ENCODE measurements at regions not wholly inside any gene's neighbourhood (a gene's known extent, or its start where the extent isn't known, plus 50 kb on each side); places are given as distances from the start of the nearest gene placed in this dataset.
A peak's percentile ranks its signal among the peaks of the same experiment; 100 is the strongest.
"Not testable (repeated sequence)": the region's sequence is repeated elsewhere in the genome, so short reads cannot be mapped to it uniquely, and the experiment has no call there.

DNA sequence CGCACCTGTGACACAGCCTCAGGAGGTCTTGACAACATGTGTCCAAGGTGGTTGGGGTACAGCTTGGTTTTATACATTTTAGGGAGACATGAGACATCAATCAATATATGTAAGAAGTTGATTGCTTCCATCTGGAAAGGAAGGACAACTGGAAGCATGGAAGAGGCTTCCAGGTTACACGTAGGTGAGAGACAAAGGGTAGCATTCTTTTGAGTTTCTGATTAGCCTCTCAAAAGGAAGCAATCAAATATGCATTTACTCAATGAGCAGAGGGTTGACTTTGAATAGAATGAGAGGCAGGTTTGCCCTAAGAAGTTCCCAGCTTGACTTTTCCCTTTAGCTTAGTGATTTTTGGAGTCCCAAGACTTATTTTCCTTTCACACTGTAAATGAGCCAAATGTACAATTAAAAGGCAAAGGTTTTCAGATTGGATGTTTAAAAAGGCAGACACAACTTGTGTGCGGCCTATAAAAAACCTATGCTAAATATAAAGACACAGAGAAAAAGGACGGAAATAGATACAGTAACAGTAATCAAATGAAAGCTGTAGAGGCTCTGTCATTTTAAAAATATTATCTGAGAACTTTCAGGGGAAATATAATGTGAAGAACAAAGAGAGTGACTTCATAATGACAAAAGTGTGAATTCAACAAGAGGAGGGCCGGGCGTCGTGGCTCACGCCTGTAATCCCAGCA, 65.7 kb upstream of the LANCL2 start:
- no peak for DNase-seq (ENCODE audit: extremely low read depth in 1 of 2, low read depth in 1 of 2)

GRCh38 chr7:55303220-55303619, 61.9 kb upstream of the LANCL2 start:
- no peak for DNase-seq (ENCODE audit: extremely low read depth in 1 of 2, low read depth in 1 of 2)

DNA sequence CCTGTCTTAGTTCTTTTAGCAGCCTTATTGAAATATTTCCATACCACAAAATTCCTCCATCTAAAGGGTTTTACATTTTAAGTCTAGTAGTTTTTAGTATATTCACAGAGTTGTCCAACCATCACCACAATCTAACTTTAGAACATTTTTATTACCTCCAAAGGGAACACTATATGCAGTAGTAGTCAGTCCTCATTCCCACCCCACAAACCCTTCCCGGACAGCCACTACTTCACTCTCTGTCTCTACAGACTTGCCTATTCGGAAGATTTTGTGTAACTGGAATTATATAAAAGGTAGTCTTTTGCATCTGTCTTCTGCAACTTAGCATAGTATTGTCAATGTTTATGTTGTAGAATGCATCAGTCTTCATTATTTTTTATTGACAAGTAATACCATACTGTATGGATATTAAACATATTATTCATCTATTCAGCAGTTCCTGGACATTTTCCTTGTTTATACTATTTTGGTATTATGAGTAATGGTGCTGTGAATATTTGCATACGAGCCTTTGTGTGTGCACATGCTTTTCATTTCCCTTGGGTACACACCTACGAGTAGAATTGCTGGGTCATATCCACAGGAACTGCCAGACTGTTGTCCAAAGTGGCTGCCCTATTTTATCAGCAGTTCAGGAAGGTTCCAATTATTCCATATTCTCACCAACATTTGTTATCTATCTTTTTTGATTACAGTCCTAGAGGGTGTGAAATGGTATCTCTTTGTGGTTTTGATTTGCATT, 60.9 kb upstream of the LANCL2 start:
- DNase-seq (ENCODE audit: extremely low read depth in 1 of 2, low read depth in 1 of 2): no peak

DNA sequence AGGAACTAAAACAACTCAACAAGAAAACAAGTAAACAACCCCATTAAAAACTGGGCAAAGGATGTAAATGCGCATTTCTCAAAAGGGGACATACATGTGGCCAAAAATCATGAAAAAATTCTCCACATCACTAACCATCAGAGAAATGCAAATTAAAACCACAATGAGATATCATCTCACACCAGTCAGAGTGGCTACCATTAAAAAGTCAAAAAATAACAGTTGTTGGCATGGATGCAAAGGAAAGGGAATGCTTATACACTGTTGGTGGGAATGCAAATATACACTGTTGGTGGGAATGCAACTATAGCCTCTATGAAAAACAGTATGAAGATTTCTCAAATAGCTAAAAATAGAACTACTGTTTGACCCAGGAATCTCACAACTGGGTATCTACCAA, 60.0 kb upstream of the LANCL2 start:
- no peak for DNase-seq (ENCODE audit: extremely low read depth in 1 of 2, low read depth in 1 of 2)

GRCh38 chr7:55306331-55306730, 58.8 kb upstream of the LANCL2 start:
- no peak for DNase-seq (ENCODE audit: extremely low read depth in 1 of 2, low read depth in 1 of 2)

DNA sequence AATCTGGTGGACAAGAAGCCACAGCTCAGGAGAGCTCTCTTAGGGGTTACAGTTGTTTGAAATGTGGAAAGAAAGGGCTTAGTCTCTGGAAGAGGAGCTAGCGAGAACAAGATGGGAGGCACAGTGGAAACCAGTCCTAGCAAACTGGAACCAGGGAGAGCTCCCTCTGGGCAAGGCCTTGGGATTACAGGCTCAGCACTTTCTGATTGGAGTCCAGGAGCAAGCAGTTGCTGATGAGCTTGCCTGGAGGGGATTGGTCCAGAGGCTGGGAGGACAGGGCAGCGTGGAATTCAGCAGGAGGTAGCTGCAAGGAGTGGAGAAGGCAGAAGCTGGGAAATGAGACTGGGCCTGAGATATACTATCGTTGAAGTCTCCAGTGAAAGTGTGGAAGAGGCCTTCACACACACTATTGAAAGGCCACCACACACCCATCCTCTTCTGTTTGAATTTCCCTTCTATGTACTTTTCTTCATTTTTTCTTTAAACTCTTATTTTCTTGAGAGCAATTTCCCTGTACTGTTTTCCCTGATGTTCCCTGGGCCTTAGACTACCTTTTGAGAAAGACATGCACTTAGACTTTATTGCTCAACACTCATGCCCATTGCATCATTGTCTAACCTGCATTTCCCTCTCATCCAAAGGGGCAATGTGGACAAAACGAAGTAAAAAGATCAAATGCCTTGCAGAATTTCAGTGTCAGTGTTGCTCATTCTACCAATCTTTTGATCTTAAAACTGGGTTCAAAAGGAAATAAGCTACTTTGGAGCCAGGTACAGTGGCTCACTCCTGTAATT, 57.8 kb upstream of the LANCL2 start:
- no peak for DNase-seq (ENCODE audit: extremely low read depth in 1 of 2, low read depth in 1 of 2)

- DNase-seq (ENCODE audit: extremely low read depth in 1 of 2, low read depth in 1 of 2): no peak
Observed at GRCh38 chr7:55308186-55308929, 56.8 kb upstream of the LANCL2 start.

- peak; percentile 61 to 88 for DNase-seq (ENCODE audit: extremely low read depth in 1 of 2, low read depth in 1 of 2)
Observed at GRCh38 chr7:55309040-55309991, 55.8 kb upstream of the LANCL2 start.

DNA sequence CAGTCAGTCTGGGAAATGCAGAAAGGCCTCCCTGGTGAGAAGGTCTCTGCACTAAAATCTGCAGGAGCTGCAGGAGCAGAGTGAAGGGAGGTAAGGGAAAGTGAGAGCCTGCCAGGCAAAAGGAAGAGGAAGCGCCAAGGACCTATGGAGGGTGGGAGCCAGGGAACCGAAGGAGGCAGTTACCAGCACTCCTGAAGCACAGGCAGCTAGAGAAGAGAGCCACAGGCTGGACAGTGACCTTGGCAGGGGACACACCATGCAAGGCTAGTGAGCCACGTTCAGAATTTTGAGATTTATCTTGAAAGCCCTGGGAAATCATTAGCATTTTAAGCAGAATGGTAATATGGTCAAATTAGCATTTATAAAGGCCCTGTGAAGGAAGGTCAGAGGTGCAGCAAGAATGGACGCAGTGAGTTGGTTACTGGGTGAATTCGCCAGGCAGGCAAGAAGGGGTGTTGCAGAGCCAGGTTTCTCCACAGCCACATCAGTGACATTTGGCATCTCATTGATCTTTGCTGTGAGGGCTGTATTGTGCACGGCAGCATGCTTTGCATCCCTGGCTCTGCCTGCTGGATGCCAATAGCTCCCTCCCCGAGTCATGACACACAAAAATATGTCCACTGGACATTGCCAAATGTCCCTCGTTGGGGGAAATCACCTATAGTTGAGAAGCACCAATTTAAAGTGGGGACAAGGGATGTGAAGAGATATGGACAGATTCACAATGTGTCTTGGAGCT, 54.7 kb upstream of the LANCL2 start:
- DNase-seq (ENCODE audit: extremely low read depth in 1 of 2, low read depth in 1 of 2): no peak

DNA sequence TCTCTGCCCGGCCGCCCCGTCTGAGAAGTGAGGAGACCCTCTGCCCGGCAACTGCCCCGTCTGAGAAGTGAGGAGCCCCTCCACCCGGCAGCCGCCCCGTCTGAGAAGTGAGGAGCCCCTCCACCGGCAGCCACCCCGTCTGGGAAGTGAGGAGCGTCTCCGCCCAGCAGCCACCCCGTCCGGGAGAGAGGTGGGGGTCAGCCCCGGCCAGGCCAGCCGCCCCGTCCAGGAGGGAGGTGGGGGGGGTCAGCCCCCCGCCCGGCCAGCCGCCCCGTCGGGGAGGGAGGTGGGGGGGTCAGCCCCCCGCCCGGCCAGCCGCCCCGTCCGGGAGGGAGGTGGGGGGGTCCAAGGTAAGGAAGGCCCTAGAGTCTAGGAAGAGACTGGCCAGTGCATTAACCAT, 53.2 kb upstream of the LANCL2 start:
- not testable (repeated sequence) for DNase-seq (ENCODE audit: extremely low read depth in 1 of 2, low read depth in 1 of 2)

- DNase-seq (ENCODE audit: extremely low read depth in 1 of 2, low read depth in 1 of 2): not testable (repeated sequence)
Observed at GRCh38 chr7:55313671-55314070, 51.5 kb upstream of the LANCL2 start.

GRCh38 chr7:55314967-55315366, 50.2 kb upstream of the LANCL2 start:
- no peak for DNase-seq (ENCODE audit: extremely low read depth in 1 of 2, low read depth in 1 of 2)

Data from stimulated activated CD8-positive, alpha-beta memory T cell treated with anti-CD3 and anti-CD28 coated beads, Interleukin-7, amount 100 ng/mL, for 48 hours (primary cell).